ENCODE measurements at regions not wholly inside any gene's neighbourhood (a gene's known extent, or its start where the extent isn't known, plus 50 kb on each side); places are given as distances from the start of the nearest gene placed in this dataset.

DNA sequence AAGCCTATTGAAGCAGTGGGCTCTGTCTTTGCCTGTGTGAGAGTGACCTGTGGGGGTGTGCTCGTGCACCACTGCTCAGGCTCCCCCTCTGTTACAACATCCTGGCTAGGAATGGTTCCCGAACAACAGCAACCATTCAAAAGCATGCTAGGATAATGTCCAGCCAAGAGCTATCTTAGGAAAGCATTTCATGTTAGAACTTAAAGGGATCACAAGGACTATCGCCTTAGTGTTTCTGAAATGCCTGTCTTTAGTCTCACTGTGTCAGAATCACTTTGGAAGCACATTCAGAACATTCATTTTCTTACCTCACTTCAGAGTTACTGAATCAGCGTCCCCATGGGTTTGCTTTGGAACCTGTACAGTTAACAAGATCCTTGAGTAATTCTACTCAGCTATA lies 134.9 kb upstream of the DSEL start:
- Histone ChIP-seq H3K27ac (peak overlapping the region in 1 of 21 experiments; percentile 41), H3K4me3 (no peak overlapping the region)

DNA sequence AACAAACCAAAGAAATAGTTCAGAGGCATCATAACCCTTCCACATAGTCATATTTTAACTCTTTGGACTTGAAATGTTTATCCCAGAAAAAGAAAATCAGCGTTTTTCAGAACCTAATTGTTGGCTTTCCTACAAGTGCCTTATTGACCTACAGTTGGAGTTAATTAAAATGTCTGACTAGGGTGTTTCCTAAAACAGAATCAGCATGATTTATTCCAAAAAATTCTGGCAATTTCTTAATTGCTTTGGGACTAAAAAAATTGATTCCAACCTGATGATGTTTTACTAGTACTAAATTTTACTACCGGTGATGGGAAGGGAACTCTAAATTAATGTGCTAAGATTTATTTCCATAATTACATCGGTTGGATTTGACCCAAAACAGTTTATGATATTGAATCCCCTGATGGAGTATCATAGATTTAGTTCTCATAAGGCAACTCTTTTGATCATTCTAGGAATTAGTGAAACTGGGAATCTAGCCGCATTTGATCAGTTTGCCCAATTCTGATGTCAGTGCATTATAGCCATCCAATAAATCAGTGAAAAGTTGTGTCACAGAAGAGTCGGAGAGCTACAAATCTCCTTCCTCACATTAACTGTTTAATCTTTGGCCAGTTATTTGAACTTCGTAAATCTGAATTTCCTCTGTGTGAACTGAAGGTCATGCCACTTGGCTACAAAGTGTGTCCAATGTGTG lies 134.3 kb upstream of the DSEL start:
- peak overlapping the region in 1 of 21 experiments; percentile 41 for H3K27ac ChIP-seq
- no peak overlapping the region for H3K4me3 ChIP-seq

DNA sequence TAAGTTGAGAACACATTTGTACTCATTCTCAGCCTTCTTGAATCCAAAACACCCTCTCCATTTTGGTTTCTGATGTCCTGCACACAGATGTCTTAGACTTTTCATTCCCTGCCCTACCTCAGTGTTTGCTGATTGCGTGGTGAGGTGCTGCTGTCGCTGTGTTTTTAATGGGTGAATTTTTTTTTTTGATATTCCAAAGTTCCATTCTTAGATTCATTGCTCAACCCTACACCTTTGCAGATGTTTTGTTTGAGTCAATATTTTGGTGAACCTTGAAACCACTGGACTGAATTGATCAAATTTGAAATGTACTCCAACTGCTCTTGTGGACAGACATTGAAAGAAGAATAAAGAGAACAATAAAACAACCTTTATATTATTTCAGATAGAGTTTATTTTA lies 130.4 kb upstream of the DSEL start:
- no peak overlapping the region for H3K27ac ChIP-seq
- no peak overlapping the region for H3K4me3 ChIP-seq

DNA sequence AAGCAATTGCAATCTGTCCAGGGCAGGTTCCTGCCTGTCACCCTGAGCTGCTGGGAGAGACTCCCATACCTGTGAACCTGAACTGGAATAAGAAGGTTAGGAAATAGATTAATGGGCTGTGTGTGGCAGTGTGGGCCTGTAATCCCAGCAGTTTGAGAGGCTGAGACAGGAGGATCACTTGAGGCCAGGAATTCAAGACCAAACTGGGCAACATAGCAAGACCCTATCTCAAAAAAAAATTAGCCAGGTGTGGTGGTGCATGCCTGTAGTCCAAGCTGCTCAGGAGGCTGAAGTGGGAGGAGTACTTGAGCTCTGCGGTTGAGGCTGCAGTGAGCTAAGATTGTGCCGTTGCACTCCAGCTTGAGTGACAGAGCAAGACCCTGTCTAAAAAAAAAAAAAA lies 127.7 kb upstream of the DSEL start:
- no peak overlapping the region for H3K4me3 ChIP-seq

DNA sequence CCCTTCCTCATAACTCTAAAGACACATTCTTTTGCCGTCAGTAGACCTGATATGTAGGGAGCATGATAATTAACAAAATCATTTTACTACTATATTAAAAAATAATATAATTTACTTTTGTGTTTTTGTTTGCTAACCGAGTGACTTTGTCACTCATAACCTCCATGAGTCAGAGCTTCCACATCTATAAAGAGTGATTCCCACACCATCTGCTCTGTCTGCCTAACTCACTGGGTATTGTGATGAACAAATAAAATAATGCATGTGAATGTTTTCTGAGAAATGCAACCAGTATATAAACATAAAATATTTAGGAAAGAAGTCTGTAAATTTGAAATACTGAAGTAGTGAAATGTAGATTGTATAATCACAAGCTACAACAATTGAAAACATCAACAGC lies 123.4 kb upstream of the DSEL start:
- Histone ChIP-seq H3K27ac (no peak overlapping the region), H3K4me3 (no peak overlapping the region)

More for the DNA sequence above, 127.7 kb upstream of the DSEL start:
- H3K27ac ChIP-seq = no peak overlapping the region

DNA sequence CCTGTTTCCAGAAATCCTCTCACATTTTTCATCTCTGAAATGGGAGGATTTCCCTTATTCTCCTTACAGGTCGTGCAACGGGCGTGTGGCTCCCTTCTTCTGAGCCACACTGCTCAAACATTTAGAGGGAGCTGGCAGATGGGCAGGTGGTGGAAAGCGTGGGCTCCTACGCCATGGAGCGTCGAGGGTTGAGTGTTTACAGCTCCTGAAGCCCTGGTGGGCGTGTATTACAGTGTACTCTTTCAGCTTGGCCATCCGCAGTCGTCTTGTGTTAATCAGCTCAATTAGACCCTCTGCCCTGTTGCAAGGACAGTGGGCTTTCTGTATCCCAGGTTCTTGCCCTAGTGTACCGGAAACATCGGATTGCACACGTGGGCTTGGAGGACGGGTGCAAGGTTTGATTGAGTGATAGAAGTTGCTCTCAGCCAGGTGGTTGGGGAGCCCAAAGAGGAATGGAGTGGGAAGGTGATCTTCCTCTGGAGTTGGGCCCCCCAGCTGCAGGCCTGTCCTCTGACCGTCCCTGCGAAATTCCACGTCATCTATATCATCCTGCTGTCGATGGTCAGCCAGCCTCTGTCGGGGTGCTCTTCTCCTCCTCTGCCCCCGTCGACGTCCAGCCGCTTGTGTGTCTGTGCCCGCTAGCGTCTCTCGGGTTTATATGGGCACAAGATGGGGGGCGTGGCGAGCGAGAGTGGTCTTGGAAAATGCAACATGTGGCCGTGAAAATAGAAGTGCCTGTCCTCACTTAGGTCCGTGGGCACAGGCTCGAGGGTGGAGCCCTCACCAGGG lies 120.3 kb upstream of the DSEL start:
- no peak overlapping the region for H3K27ac ChIP-seq

DNA sequence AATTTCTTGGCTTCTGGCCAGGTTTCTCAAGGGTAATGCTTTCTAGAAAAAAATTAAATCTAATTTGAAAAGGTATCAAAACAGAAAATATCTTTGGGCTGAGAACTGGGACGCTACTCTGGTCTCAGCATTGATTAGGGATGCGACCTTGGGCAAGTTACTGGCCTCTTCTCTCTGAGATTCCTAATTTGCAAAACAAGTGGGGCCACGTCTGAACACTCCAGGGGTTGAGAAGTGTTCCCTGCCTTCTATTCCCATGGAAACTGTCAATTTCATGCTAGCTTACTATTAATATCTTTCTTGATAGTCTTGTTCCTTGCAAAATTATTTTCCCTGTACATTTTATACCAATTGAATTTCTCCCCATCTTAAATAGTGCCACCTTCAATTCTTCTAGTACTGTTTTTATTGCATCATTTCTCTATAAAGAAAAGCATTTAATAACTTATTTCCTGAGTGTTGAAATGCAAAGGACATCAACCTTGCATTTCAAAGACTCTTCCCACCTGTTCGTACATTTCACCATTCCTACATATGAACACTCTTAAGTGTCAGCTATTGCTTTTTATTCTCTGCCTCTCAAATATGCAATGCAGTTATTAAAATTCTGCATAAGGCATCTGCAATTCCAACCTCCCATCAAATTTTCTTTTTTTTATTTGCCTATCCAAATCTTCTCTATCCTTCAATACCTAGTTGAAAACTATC lies 118.3 kb upstream of the DSEL start:
- H3K27ac ChIP-seq = no peak overlapping the region
- H3K4me3 ChIP-seq = no peak overlapping the region

More for the DNA sequence above, 120.3 kb upstream of the DSEL start:
- no peak overlapping the region for H3K4me3 ChIP-seq

DNA sequence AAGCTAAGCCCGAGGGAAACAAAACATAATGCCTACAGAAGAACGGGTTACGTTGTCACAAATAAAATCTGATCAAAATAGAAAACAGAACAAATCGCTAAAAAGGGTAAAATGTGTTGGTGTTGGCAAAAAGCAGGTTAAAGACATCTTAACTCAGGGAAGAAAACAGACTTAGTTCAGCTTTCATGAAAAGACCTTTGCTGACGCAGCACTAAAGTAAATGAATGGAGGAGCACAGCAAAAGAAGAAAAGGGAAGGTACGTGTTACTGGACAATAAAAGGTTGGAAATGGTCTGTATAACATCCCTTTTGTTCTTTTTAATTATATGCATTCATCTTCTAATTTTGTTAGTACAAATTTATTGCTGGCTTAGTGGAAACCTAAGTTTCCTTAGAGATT lies 117.4 kb upstream of the DSEL start:
- Histone ChIP-seq H3K27ac (no peak overlapping the region), H3K4me3 (no peak overlapping the region)

DNA sequence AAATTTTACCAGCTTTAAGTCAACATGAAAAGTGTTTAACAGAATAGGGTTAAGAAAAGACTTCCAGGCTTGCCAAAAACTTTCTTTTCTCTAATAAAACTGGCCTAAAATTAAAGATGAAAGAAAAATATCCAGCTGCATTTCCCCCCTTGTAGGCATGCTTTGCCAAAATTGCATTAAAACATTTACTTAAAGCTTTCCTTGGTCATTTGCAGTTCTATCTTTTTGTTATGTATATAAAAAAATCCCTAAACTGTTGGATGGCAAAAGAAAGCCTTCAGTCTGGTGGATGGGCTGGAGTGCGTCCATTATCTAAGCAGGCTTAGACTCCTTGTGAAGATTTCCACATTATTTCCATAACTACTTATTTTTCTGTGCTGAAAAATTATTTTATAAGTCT lies 105.4 kb upstream of the DSEL start:
- Histone ChIP-seq H3K27ac (no peak overlapping the region), H3K4me3 (no peak overlapping the region)

DNA sequence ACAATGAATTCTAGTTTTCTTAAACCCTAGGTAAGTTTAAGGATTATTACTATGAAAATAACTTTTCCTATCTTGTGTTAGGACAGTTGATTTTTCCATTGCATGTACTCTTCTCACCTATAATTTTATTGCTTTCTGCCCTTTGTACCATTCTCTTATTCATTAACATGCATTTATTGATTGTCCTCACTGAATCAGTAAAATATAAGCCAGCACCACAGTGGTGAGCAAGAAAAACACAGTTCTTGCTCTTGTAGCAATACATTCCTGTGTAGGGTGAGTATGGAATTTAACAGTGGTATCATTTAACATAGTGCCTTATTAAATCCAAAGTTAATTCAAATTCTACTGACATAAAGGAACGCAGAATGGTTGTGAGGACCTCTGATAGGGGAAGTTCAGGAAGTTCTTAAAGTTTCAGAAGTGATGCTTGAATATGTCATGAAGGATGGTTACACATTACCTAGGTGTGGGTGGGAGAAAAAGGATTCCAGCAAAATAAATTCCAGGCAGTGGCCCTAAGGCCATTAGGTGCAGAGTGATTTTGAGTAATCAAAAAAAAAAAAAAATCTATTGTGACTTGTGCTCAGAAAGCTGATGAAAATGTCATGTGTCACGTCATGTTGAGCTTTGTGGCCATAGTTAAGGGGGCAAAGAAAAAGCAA lies 104.7 kb upstream of the DSEL start:
- no peak overlapping the region for H3K27ac ChIP-seq

DNA sequence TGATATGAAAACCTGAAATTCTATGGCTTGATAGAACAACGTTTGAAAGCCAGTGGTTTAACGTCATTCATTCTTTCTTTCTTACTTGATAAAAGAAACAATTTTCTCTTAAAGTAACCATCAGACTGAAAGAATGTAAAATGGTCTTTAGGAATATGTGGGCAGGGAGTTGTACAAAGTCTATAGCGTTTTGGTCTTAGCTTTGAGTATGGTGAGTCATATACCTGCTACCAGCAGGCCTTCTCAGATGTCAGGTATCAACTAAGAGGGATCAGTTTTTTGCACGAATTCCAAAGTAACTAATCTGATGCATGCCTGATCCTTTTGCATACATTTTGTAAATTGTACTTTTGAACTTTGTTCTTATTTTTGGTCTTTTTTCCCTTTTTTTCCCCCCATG lies 101.5 kb upstream of the DSEL start:
- Histone ChIP-seq H3K27ac (no peak overlapping the region), H3K4me3 (no peak overlapping the region)

More for the DNA sequence above, 104.7 kb upstream of the DSEL start:
- H3K4me3 ChIP-seq = no peak overlapping the region

DNA sequence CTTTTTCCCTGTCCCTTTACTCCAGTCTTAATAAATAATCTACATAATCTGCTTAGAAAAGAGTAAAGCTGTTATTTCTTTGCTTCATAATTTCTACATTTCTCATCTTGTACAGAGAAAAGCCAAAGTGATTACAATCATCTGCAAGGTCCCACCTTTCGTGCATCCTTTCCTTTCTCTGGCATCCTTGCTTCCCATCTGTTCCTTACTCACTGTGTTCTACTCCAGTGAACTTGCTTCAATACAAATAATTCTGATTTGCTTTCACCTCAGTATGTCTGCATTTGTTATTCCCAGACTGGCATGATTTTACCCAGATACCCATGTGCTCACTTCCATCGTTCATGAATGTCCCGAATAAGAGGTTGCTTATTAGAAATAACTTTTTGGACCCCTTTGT lies 99.4 kb upstream of the DSEL start:
- H3K4me3 ChIP-seq = no peak overlapping the region
- H3K27ac ChIP-seq = no peak overlapping the region

DNA sequence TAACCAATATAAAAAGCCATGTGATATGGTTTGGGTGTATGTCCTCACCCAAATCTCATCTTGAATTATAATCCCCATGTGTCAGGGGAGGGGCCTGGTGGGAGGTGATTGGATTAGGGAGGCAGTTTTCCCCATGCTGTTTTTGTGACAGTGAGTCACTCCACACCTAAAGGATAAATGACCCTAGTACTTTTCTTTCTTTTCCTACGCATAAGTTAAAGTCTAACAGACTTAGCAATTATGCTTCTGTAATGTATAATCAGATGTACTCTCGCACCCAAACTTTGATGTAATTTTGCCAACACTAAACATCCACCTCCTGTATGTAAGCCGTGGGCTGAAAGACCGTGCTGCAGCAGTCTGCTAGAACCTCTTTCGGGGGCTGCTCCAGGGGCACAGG lies 97.2 kb upstream of the DSEL start:
- H3K4me3 ChIP-seq = no peak overlapping the region
- H3K27ac ChIP-seq = no peak overlapping the region

DNA sequence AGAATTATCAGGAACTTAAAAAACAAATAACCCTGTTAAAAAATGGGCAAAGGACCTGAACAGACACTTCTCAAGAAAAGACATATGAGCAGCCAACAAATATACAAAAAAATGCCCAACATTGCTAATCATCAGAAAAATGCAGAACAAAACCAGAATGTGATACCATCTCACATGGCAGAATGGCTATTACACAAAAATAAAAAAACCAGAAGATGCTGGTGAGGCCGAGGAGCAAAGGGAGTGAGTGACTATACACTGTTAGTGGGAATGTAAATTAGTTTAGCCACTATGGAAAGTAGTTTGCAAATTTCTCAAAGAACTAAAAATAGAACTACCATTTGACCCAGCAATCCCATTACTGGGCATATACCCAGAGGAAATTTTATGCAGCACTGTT lies 95.8 kb upstream of the DSEL start:
- H3K27ac ChIP-seq = no peak overlapping the region
- no peak overlapping the region for H3K4me3 ChIP-seq

DNA sequence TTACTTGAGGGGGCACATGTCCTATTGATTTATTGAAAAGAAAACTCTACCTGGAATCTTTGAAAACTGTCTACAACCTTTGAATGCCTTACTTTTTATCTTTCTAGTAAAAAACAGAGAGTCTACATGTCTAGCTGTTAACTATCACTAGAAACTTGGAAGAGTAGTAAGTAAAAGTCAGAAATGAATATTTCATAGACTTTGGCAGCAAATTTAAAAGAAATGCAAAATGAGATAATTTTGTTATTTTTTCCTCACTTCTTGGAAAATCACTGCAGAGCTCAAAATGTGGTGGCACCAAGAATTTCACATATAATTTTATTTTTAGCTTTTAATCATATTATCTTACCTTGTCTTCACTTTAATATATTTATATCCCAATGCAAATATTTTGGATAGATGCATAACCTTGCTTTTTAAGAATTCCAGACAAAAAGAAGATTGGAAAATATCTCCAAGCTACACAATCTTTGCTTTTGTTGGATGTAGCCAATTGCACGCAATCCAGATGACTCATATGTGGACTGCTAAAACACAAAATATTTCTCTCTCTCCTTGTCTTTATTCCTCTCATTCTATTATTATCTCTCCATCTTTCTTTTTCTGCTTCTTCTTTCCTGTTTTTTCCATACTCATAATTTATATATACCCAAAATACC lies 92.2 kb upstream of the DSEL start:
- no peak overlapping the region for H3K4me3 ChIP-seq
- H3K27ac ChIP-seq = no peak overlapping the region

DNA sequence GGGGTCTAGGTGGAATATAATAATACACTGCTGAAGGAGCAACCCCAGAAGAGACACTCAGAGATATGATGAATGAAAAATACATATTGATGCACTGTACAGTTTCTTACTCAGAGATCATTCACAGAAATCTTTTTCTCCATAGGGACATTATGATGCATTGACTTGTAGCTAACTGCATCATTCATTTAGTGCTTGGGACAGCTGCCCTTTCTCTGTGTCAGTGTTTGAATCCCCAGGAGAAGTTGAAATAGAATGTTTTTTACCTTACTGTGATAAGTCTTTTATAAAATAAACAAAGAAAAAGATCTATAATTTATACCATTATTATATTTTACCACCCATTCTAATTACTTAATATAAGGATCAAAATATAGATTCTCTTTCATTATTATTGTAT lies 91.7 kb upstream of the DSEL start:
- H3K27ac ChIP-seq = no peak overlapping the region

DNA sequence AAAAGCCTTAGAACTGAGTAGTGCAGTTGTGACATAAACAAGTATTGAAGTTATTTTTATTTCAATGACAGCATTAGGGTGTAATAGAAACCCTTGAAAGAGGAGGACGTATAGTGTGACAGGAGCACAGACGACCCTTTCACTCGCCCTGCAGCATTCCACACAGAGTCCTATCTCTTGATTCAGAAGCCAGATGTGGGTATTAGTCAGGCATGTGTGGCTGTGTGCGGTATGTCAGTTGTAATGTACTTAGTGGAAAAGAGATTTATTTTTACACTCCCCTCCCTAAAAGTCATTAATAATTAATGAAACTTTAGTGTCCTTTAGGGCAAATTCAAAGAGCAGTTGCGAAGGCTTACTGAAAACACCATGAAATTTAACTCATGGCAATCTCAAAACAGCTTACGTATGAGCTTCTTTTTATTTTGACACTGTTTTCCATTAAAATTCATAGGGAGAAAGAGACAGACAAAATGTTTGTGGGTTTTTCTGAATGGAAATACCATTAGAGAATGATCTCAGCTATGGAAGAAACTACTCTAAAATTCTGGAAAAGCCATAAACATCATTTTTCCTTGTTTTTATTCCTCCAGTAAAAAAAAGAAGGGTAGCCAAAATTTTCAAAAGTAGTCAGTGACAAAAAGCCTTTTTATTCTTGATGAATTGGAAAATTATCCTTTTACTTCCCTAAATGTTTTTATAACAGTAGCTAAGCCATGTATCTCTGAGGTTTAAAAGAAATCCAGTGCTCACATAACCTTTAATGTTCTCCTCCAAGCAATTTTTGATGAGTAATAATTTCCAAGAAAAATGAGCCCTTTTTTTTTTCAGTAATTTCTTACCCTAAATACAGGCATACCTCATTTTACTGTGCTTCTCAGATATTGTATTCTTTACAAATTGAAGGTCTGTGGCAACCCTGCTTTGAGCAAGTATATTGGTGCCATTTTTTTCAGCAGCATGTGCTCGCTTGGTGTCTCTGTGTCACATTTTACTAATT lies 84.0 kb upstream of the DSEL start:
- H3K4me3 ChIP-seq = no peak overlapping the region
- H3K27ac ChIP-seq = peak overlapping the region in 2 of 21 experiments; percentile 5 to 44

More for the DNA sequence above, 91.7 kb upstream of the DSEL start:
- H3K4me3 ChIP-seq = no peak overlapping the region

DNA sequence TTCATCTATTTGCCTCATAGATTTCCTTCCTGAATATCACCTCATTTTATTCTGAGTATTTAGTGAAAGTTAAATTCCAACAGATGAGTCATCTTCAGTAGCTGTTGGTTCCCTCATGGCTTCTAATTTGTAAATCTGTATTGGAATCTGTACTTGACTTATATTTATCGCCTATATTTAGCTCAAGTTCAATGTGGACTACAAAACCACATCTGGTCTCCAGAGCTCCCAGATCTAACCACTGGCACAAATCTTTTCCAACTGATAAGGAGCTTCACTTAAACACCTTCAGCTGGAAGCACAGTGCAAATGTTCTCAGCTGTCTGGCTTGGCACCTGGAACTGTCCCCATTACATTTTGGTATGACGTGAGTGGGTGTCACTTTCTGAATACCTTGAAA lies 82.8 kb upstream of the DSEL start:
- Histone ChIP-seq H3K27ac (no peak overlapping the region), H3K4me3 (no peak overlapping the region)

DNA sequence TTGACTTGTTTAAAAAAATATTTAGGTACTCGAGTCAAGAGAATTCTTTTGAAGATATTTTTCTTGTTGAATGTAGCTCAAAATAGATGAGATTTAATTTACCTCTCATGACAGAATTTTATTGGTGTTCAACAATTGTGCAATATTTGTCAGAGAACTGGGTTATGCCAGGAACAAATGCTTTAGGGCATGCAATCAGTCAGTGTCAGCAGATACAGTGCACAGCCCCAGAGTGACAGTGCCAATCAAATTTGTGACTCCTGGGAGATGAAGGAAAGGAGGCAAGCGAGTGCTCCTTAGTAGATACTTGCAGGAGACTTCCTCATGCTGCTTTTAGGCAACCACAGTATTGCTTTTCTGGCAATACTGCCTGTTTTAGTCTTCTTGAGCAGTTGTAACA lies 81.2 kb upstream of the DSEL start:
- Histone ChIP-seq H3K4me3 (no peak overlapping the region), H3K27ac (no peak overlapping the region)
